ENCODE measurements at regions not wholly inside any gene's neighbourhood (a gene's known extent, or its start where the extent isn't known, plus 50 kb on each side); places are given as distances from the start of the nearest gene placed in this dataset.
A peak's percentile ranks its signal among the peaks of the same experiment; 100 is the strongest.

- Histone ChIP-seq H3K27ac (ENCODE audit: insufficient read depth, low read length, poor library complexity, severe bottlenecking) (no peak overlapping the region), H3K27me3 (ENCODE audit: control insufficient read depth, insufficient read depth, low read length) (no peaks in the 10 kb centered on the region), H3K4me1 (ENCODE audit: control insufficient read depth, insufficient read depth, low read length, poor library complexity, severe bottlenecking) (no peaks in the 10 kb centered on the region), H3K4me3 (ENCODE audit: low read depth, low read length) (no peak overlapping the region), H3K36me3 (ENCODE audit: control insufficient read depth, insufficient read depth, low read length) (peaks cover 16% of the 10 kb centered on the region), H3K9me3 (ENCODE audit: control insufficient read depth in 2 of 2, low read length in 2 of 2) (no peaks in the 10 kb centered on the region)
- no peak overlapping the region for H3K4me3 Mint-ChIP-seq
- H3K4me1 Mint-ChIP-seq, result peaks cover 13 to 20% (median 16%) of the 10 kb centered on the region in 4 donors
- H3K9me3 Mint-ChIP-seq, result peaks cover 0 to 2% (median 0%) of the 10 kb centered on the region in 7 donors
- no peak for ATAC-seq (ENCODE audit: low read depth in 2 of 2)
- H3K27me3 Mint-ChIP-seq, result no peaks in the 10 kb centered on the region
- peaks cover 2% of the 10 kb centered on the region for H3K36me3 Mint-ChIP-seq
- H3K27ac Mint-ChIP-seq, result peak overlapping the region in 1 of 3 donors; percentile 13
- DNase-seq, result no peak
These were observed 63.3 kb downstream of the ILRUN start for GRCh38 chr6:34633256-34633655.

- no peaks in the 10 kb centered on the region for H3K4me1 ChIP-seq (ENCODE audit: control insufficient read depth, insufficient read depth, low read length, poor library complexity, severe bottlenecking)
These were observed 66.5 kb downstream of the ILRUN start for GRCh38 chr6:34630040-34630439.

GRCh38 chr6:34627296-34627695 lies 69.3 kb downstream of the ILRUN start:
- DNase-seq (no peak), ATAC-seq (ENCODE audit: low read depth in 2 of 2) (no peak)
- H3K27me3 ChIP-seq (ENCODE audit: control insufficient read depth, insufficient read depth, low read length), result no peaks in the 10 kb centered on the region
- H3K4me1 ChIP-seq (ENCODE audit: control insufficient read depth, insufficient read depth, low read length, poor library complexity, severe bottlenecking), result no peaks in the 10 kb centered on the region
- peaks cover 11% of the 10 kb centered on the region for H3K36me3 ChIP-seq (ENCODE audit: control insufficient read depth, insufficient read depth, low read length)
- Mint-ChIP-seq H3K9me3 (peaks cover 0 to 2% (median 0%) of the 10 kb centered on the region in 7 donors), H3K4me3 (no peak overlapping the region), H3K36me3 (peaks cover 9% of the 10 kb centered on the region), H3K27ac (no peak overlapping the region), H3K27me3 (no peaks in the 10 kb centered on the region), H3K4me1 (peaks cover 20 to 28% (median 22%) of the 10 kb centered on the region in 4 donors)
- no peak overlapping the region for H3K27ac ChIP-seq (ENCODE audit: insufficient read depth, low read length, poor library complexity, severe bottlenecking)
- H3K9me3 ChIP-seq (ENCODE audit: control insufficient read depth in 2 of 2, low read length in 2 of 2), result no peaks in the 10 kb centered on the region
- no peak overlapping the region for H3K4me3 ChIP-seq (ENCODE audit: low read depth, low read length)

More at GRCh38 chr6:34630040-34630439, 66.5 kb downstream of the ILRUN start:
- H3K27ac ChIP-seq (ENCODE audit: insufficient read depth, low read length, poor library complexity, severe bottlenecking), result no peak overlapping the region
- Mint-ChIP-seq H3K27me3 (no peaks in the 10 kb centered on the region), H3K27ac (no peak overlapping the region), H3K4me1 (peaks cover 16 to 20% (median 16%) of the 10 kb centered on the region in 4 donors), H3K36me3 (peaks cover 5% of the 10 kb centered on the region), H3K4me3 (no peak overlapping the region), H3K9me3 (peaks cover 0 to 2% (median 0%) of the 10 kb centered on the region in 7 donors)
- peaks cover 11% of the 10 kb centered on the region for H3K36me3 ChIP-seq (ENCODE audit: control insufficient read depth, insufficient read depth, low read length)
- DNase-seq (no peak), ATAC-seq (ENCODE audit: low read depth in 2 of 2) (no peak)
- H3K27me3 ChIP-seq (ENCODE audit: control insufficient read depth, insufficient read depth, low read length), result no peaks in the 10 kb centered on the region
- H3K9me3 ChIP-seq (ENCODE audit: control insufficient read depth in 2 of 2, low read length in 2 of 2), result no peaks in the 10 kb centered on the region
- no peak overlapping the region for H3K4me3 ChIP-seq (ENCODE audit: low read depth, low read length)

GRCh38 chr6:34618430-34619182 lies 62.5 kb upstream of the SPDEF start:
- Histone ChIP-seq H3K4me3 (ENCODE audit: low read depth, low read length) (no peak overlapping the region), H3K9me3 (ENCODE audit: control insufficient read depth in 2 of 2, low read length in 2 of 2) (no peaks in the 10 kb centered on the region), H3K27me3 (ENCODE audit: control insufficient read depth, insufficient read depth, low read length) (no peaks in the 10 kb centered on the region), H3K36me3 (ENCODE audit: control insufficient read depth, insufficient read depth, low read length) (peaks cover 14% of the 10 kb centered on the region), H3K4me1 (ENCODE audit: control insufficient read depth, insufficient read depth, low read length, poor library complexity, severe bottlenecking) (no peaks in the 10 kb centered on the region), H3K27ac (ENCODE audit: insufficient read depth, low read length, poor library complexity, severe bottlenecking) (no peak overlapping the region)
- no peaks in the 10 kb centered on the region for H3K27me3 Mint-ChIP-seq
- H3K4me1 Mint-ChIP-seq, result peaks cover 21 to 44% (median 41%) of the 10 kb centered on the region in 4 donors
- H3K36me3 Mint-ChIP-seq, result peaks cover 4% of the 10 kb centered on the region
- H3K27ac Mint-ChIP-seq, result peak overlapping the region in 2 of 3 donors; percentile 6 to 46
- no peaks in the 10 kb centered on the region for H3K9me3 Mint-ChIP-seq
- no peak overlapping the region for H3K4me3 Mint-ChIP-seq
- ATAC-seq (ENCODE audit: low read depth in 2 of 2), result no peak
- DNase-seq, result no peak

- Mint-ChIP-seq H3K4me1 (peaks cover 15 to 38% (median 34%) of the 10 kb centered on the region in 4 donors), H3K4me3 (no peak overlapping the region), H3K9me3 (no peaks in the 10 kb centered on the region), H3K36me3 (peaks cover 4% of the 10 kb centered on the region), H3K27ac (peak overlapping the region; percentile 21 to 63 (median 57)), H3K27me3 (no peaks in the 10 kb centered on the region)
- no peaks in the 10 kb centered on the region for H3K4me1 ChIP-seq (ENCODE audit: control insufficient read depth, insufficient read depth, low read length, poor library complexity, severe bottlenecking)
- DNase-seq (no peak), ATAC-seq (ENCODE audit: low read depth in 2 of 2) (no peak)
- H3K36me3 ChIP-seq (ENCODE audit: control insufficient read depth, insufficient read depth, low read length), result peaks cover 16% of the 10 kb centered on the region
- no peak overlapping the region for H3K27ac ChIP-seq (ENCODE audit: insufficient read depth, low read length, poor library complexity, severe bottlenecking)
- no peaks in the 10 kb centered on the region for H3K27me3 ChIP-seq (ENCODE audit: control insufficient read depth, insufficient read depth, low read length)
- H3K4me3 ChIP-seq (ENCODE audit: low read depth, low read length), result no peak overlapping the region
- no peaks in the 10 kb centered on the region for H3K9me3 ChIP-seq (ENCODE audit: control insufficient read depth in 2 of 2, low read length in 2 of 2)
These were observed 61.1 kb upstream of the SPDEF start for GRCh38 chr6:34617231-34617630.

GRCh38 chr6:34616227-34616585 lies 60.1 kb upstream of the SPDEF start:
- H3K36me3 Mint-ChIP-seq, result peaks cover 4% of the 10 kb centered on the region
- peak overlapping the region in 1 of 3 donors; percentile 0 for H3K27ac Mint-ChIP-seq
- DNase-seq (no peak), ATAC-seq (ENCODE audit: low read depth in 2 of 2) (no peak)
- Histone ChIP-seq H3K27ac (ENCODE audit: insufficient read depth, low read length, poor library complexity, severe bottlenecking) (no peak overlapping the region), H3K36me3 (ENCODE audit: control insufficient read depth, insufficient read depth, low read length) (peaks cover 23% of the 10 kb centered on the region), H3K4me3 (ENCODE audit: low read depth, low read length) (no peak overlapping the region), H3K9me3 (ENCODE audit: control insufficient read depth in 2 of 2, low read length in 2 of 2) (no peaks in the 10 kb centered on the region), H3K4me1 (ENCODE audit: control insufficient read depth, insufficient read depth, low read length, poor library complexity, severe bottlenecking) (no peaks in the 10 kb centered on the region), H3K27me3 (ENCODE audit: control insufficient read depth, insufficient read depth, low read length) (no peaks in the 10 kb centered on the region)
- H3K9me3 Mint-ChIP-seq, result no peaks in the 10 kb centered on the region
- H3K27me3 Mint-ChIP-seq, result no peaks in the 10 kb centered on the region
- H3K4me3 Mint-ChIP-seq, result no peak overlapping the region
- peaks cover 15 to 39% (median 35%) of the 10 kb centered on the region in 4 donors for H3K4me1 Mint-ChIP-seq

- Histone ChIP-seq H3K36me3 (ENCODE audit: control insufficient read depth, insufficient read depth, low read length) (peaks cover 23% of the 10 kb centered on the region), H3K27me3 (ENCODE audit: control insufficient read depth, insufficient read depth, low read length) (no peaks in the 10 kb centered on the region), H3K4me1 (ENCODE audit: control insufficient read depth, insufficient read depth, low read length, poor library complexity, severe bottlenecking) (no peaks in the 10 kb centered on the region), H3K4me3 (ENCODE audit: low read depth, low read length) (no peak overlapping the region), H3K27ac (ENCODE audit: insufficient read depth, low read length, poor library complexity, severe bottlenecking) (no peak overlapping the region), H3K9me3 (ENCODE audit: control insufficient read depth in 2 of 2, low read length in 2 of 2) (no peaks in the 10 kb centered on the region)
- ATAC-seq (ENCODE audit: low read depth in 2 of 2), result no peak
- Mint-ChIP-seq H3K4me3 (no peak overlapping the region), H3K4me1 (peaks cover 15 to 41% (median 34%) of the 10 kb centered on the region in 4 donors), H3K27me3 (no peaks in the 10 kb centered on the region), H3K9me3 (no peaks in the 10 kb centered on the region), H3K27ac (peak overlapping the region in 1 of 3 donors; percentile 0), H3K36me3 (peaks cover 4% of the 10 kb centered on the region)
- DNase-seq, result no peak
These were observed 59.6 kb upstream of the SPDEF start for GRCh38 chr6:34615574-34616226.

All from CD4-positive, CD25-positive, alpha-beta regulatory T cell (primary cell).